Aorta (tissue), 5 donors: ENCODE measurements at regions not wholly inside any gene's neighbourhood (a gene's known extent, or its start where the extent isn't known, plus 50 kb on each side); places are given as distances from the start of the nearest gene placed in this dataset.
A peak's percentile ranks its signal among the peaks of the same experiment; 100 is the strongest.

Experiments used
- ATAC-seq: fragments of 200-7000 bp; cut with Tn5 transposase; one replicate; pipeline ENCODE4 v1.9.1; 2022; ENCODE audit warnings: moderate library complexity; ENCODE audit not compliant: low FRiP score
- DNase-seq, 2 donors: peaks; one replicate each; pipeline ENCODE4 v3.0.0-alpha.2; 2020
- H3K27ac ChIP-seq, 2 donors: one replicate each; pipeline ENCODE4 v1.5.1; 2013; ENCODE audit warnings: low read length in 2 of 2, mild to moderate bottlenecking in 2 of 2, moderate library complexity in 2 of 2, control low read depth in 1 of 2, inconsistent platforms in 1 of 2, low read depth in 1 of 2
- H3K27me3 ChIP-seq, 2 donors: one replicate each; pipeline ENCODE4 v1.6.1; 2013; ENCODE audit warnings: control low read depth in 1 of 2, low read length in 1 of 2, mild to moderate bottlenecking in 1 of 2, moderate library complexity in 1 of 2; ENCODE audit not compliant: insufficient read depth in 2 of 2, control insufficient read depth in 1 of 2
- H3K36me3 ChIP-seq, 2 donors: one replicate each; pipeline ENCODE4 v1.6.1; 2013; ENCODE audit warnings: control low read depth in 1 of 2, low read length in 1 of 2, mild to moderate bottlenecking in 1 of 2; ENCODE audit not compliant: insufficient read depth in 2 of 2, control insufficient read depth in 1 of 2
- H3K4me1 ChIP-seq, 2 donors: one replicate each; pipeline ENCODE4 v1.6.1; 2013; ENCODE audit warnings: low read length in 2 of 2, control low read depth in 1 of 2, mild to moderate bottlenecking in 1 of 2, moderate library complexity in 1 of 2; ENCODE audit not compliant: insufficient read depth in 2 of 2, control insufficient read depth in 1 of 2
- H3K4me3 ChIP-seq, 2 donors: one replicate each; pipeline ENCODE4 v1.5.1; 2013; ENCODE audit warnings: low read length in 2 of 2, control low read depth in 1 of 2, mild to moderate bottlenecking in 1 of 2
- H3K9me3 ChIP-seq: one replicate; pipeline ENCODE4 v1.6.1; 2013; ENCODE audit warnings: mild to moderate bottlenecking, low read length; ENCODE audit not compliant: control insufficient read depth
- WGBS, 2 donors: extraction: QIAGEN DNeasy Blood & Tissue Kit; methylation state at CpG; one replicate each; pipeline ENCODE4 v1.1.7; 2013; 5-methylcytosine and 5-hydroxymethylcytosine counted together
- intact Hi-C, 2 donors: fragments of 100-400 bp; cut with DNase I; formaldehyde crosslinking; loops; one replicate each; pipeline versions ENCODE4 v1.14.2 to v1.15.0; 2022
- donor health status: healthy with polysubstance abuse.
- donor health status: Bipolar disorder and iron deficiency.
- donor health status: DM: no; HTN: no; CAD: no.
- donor health status: DM: no; HTN: no; CAD: no.
- donor health status: DM: yes; HTN: yes; CAD: no.

DNA sequence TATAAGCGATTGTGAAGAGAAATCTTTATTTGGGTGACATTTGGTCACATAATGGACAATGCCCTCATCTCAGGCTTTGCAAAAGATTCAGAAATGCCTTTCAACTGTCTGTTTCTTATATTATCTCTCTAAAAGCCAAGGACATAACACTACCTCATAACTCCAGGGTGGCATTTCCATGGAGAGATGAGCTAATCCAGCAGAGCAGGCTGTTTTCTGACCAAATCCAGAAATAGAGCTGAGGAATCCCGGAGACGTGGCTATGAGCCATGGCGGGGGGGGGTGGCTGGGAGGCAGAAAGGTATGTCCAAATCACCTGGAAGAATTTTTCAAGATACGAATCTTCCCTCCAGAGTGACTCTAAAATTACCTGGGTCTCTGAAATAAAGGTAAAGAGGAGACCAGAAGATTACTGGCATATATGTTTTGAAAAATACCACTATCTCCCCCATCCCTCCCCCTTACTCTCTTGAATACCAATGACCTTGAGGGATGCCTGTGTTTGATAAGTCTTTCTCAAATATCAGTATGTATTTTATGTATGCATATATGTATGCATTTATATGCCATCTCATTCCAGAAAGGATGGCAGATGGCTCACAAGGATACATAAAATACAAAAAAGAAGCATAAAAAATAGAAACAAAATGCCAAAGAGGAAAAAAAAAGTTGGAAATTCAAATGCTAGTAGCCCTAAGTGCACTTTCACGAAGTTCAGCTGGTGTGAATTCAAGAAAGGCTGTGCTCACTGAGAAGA lies 296.0 kb upstream of the MGAT5 start:
- WGBS, 2 donors, result 38% methylated on average over 6 of the region's 6 CpGs
- DNase-seq (no peak), ATAC-seq (no peak)
- H3K9me3 ChIP-seq, result no peaks in the 10 kb centered on the region
- no peaks in the 10 kb centered on the region for H3K36me3 ChIP-seq
- intact Hi-C loops, result no loop called here
- H3K27me3 ChIP-seq, result no peaks in the 10 kb centered on the region
- H3K4me3 ChIP-seq, result no peak overlapping the region
- no peak overlapping the region for H3K27ac ChIP-seq
- H3K4me1 ChIP-seq, result no peaks in the 10 kb centered on the region

DNA sequence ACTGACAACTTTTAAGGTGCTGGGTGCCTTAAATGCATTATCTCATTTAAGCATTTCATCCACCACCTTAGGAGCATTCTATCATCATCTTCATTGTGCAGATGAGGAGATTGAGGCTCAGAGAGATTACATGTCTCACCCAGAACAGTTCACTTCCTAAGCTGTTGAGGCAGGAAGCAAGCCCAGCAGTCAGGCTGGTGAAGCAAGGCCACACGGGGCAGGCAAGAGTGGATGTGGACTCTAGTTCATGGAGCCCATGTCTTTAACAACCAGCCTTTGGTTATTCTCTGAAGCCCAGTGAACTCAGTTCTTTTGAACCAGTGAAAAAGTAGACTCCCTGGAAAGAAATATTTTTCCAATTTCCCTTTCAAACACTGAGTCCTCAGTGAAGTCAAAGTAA lies 294.8 kb upstream of the MGAT5 start:
- Histone ChIP-seq H3K4me1 (no peaks in the 10 kb centered on the region), H3K36me3 (no peaks in the 10 kb centered on the region), H3K27ac (no peak overlapping the region), H3K9me3 (peaks cover 1% of the 10 kb centered on the region), H3K27me3 (no peaks in the 10 kb centered on the region), H3K4me3 (no peak overlapping the region)
- DNase-seq (no peak), ATAC-seq (no peak)
- intact Hi-C loops, result no loop called here
- WGBS, 2 donors, result 57 to 60% methylated on average over 1 of the region's 1 CpG

DNA sequence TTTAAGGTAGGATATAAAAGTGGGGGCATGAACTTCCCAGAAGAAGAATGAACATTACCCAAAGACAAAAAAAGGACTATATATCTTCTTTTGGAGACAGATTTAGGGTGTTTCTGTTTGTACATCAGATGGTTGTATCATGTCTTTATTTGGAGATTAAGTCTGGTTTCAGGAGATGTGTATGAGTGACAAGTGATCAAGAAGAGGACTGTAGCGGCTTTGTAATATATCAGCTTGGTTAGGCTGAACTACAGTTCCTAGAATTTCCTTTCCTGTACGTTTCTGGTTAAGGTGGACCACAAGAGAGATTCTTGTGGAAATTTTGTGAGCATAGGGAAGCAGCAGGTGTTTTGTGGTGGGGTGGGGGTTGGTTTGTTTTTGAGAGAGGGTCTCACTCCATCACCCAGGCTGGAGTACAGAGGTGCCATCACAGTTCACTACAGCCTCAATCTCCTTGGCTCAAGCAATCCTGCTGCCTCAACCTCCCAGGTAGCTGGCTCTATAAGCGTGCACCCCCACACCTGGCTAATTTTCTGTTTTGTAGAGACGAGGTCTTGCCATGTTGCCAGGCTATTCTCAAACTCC lies 287.1 kb upstream of the MGAT5 start:
- Histone ChIP-seq H3K27me3 (no peaks in the 10 kb centered on the region), H3K27ac (no peak overlapping the region), H3K4me1 (no peaks in the 10 kb centered on the region), H3K36me3 (no peaks in the 10 kb centered on the region), H3K4me3 (no peak overlapping the region), H3K9me3 (peaks cover 1% of the 10 kb centered on the region)
- DNase-seq (no peak), ATAC-seq (no peak)
- intact Hi-C loops, result no loop called here
- 62 to 65% methylated on average over 4 of the region's 4 CpGs for WGBS, 2 donors

DNA sequence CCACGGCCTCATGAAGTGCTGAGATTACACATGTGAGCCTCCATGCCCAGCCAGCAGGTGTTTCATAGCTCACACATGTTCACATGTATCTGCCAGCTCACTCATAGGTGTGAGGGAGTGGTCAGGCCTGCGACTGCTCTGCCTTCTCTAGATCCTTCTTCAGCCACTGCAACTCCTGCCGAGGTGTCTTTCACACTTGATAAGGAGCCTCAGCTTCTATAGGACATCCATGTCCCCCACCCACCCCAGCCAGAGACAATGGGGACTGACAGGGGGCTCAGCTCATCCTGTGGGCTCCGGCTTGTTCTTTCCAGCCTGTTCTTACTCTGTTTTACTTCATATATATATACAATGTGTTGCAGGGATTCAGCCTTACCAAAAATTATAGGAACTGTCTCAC lies 286.5 kb upstream of the MGAT5 start:
- Histone ChIP-seq H3K4me1 (no peaks in the 10 kb centered on the region), H3K27ac (no peak overlapping the region), H3K4me3 (no peak overlapping the region), H3K27me3 (no peaks in the 10 kb centered on the region), H3K9me3 (peaks cover 1% of the 10 kb centered on the region), H3K36me3 (no peaks in the 10 kb centered on the region)
- ATAC-seq, result no peak
- DNase-seq, result no peak
- intact Hi-C loops, result no loop called here
- 84 to 88% methylated on average over 4 of the region's 4 CpGs for WGBS, 2 donors

DNA sequence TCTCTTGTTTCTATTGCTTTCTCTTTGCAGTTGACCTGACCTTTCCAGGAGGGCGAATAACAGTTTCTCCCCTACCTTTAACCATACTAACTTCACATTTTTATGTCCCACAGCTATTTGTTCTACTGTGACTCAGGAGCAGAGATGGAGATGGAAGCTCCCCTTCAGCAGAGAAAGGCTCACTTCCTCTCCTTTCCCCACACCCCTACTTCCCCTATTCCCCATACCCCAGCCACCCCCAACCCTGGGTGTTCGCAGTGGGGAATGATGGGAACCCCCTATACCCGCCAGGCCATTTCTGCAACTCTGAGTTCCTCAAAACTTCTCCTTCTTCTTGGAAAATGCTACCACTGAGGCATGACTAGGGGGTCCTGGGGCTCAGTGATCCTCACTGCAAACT lies 285.4 kb upstream of the MGAT5 start:
- no peaks in the 10 kb centered on the region for H3K36me3 ChIP-seq
- no peak overlapping the region for H3K27ac ChIP-seq
- peak in 1 of 2 donors; percentile 51 for DNase-seq
- 90 to 94% methylated on average over 3 of the region's 3 CpGs for WGBS, 2 donors
- H3K4me1 ChIP-seq, result no peaks in the 10 kb centered on the region
- no peak for ATAC-seq
- intact Hi-C loops, result no loop called here
- no peak overlapping the region for H3K4me3 ChIP-seq
- H3K9me3 ChIP-seq, result no peaks in the 10 kb centered on the region
- H3K27me3 ChIP-seq, result no peaks in the 10 kb centered on the region

DNA sequence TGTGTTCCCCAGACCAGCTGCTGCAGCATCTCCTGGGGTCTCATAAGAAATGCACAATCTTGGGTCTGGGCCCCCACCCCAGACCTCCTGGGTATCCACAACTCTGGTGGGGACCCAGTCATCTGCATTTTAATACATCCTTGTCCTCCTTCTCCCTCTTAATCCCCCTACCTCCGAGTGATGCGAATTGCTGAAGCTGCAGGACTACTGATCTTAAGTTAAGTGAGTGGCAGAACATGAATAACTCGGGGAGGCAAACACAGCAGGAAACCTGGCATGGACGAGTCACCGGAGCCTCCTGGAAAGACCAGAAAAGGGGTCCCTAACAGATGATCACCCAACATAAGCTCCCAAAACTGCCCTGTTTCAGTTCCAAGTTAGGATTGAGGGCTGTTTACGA lies 283.2 kb upstream of the MGAT5 start:
- no peaks in the 10 kb centered on the region for H3K36me3 ChIP-seq
- no peaks in the 10 kb centered on the region for H3K4me1 ChIP-seq
- no peak overlapping the region for H3K27ac ChIP-seq
- WGBS, 2 donors, result 84 to 92% methylated on average over 6 of the region's 6 CpGs
- DNase-seq, result no peak
- H3K4me3 ChIP-seq, result no peak overlapping the region
- intact Hi-C loops, result no loop called here
- H3K9me3 ChIP-seq, result no peaks in the 10 kb centered on the region
- ATAC-seq, result no peak
- no peaks in the 10 kb centered on the region for H3K27me3 ChIP-seq

DNA sequence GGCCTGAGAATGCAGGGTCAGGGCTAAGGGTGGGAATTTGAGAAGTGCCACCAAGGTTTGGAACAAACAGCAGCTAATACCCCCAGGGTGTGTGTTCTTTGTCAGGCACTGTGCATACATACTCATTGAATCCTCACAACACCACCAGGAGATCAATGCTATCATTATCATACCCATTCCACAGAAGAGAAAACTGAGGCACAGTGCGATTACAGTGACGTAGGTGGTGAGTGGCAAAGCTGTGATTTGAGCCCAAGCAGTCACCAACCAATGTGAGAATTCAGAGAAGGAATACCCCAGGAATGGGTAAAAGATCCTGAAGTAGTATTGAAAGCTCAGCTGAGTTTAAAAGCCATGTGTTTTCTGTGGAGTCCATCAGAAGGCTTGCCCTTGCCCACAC lies 281.6 kb upstream of the MGAT5 start:
- no peak overlapping the region for H3K4me3 ChIP-seq
- H3K4me1 ChIP-seq, result no peaks in the 10 kb centered on the region
- 93 to 96% methylated on average over 2 of the region's 2 CpGs for WGBS, 2 donors
- H3K36me3 ChIP-seq, result no peaks in the 10 kb centered on the region
- H3K27me3 ChIP-seq, result no peaks in the 10 kb centered on the region
- no peak overlapping the region for H3K27ac ChIP-seq
- DNase-seq (no peak), ATAC-seq (no peak)
- H3K9me3 ChIP-seq, result no peaks in the 10 kb centered on the region
- intact Hi-C loops, result no loop called here

DNA sequence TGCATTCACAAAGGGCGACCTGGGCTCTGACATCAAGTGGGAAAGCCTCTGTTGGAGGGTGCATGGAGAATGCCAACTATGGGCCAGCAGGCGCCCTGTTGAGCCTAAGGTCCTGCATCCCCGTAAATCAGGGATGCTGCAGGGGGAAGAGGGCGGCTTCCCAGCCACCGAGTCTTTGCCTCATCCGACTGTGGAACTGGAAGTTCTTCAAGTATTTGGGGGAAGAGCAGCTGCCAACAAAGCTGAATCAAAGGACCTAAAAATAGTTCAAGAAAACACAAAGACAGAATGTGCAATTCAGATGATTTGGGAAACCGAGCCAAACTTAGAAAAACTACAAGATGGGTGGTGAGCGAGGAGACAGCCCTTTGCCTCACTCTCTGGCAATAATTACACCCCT lies 281.1 kb upstream of the MGAT5 start:
- no peak overlapping the region for H3K4me3 ChIP-seq
- H3K36me3 ChIP-seq, result no peaks in the 10 kb centered on the region
- H3K27me3 ChIP-seq, result no peaks in the 10 kb centered on the region
- peak; percentile 31 for ATAC-seq
- intact Hi-C loops, result no loop called here
- H3K27ac ChIP-seq, result no peak overlapping the region
- no peak for DNase-seq
- 21 to 23% methylated on average over 8 of the region's 8 CpGs for WGBS, 2 donors
- H3K4me1 ChIP-seq, result no peaks in the 10 kb centered on the region
- no peaks in the 10 kb centered on the region for H3K9me3 ChIP-seq

DNA sequence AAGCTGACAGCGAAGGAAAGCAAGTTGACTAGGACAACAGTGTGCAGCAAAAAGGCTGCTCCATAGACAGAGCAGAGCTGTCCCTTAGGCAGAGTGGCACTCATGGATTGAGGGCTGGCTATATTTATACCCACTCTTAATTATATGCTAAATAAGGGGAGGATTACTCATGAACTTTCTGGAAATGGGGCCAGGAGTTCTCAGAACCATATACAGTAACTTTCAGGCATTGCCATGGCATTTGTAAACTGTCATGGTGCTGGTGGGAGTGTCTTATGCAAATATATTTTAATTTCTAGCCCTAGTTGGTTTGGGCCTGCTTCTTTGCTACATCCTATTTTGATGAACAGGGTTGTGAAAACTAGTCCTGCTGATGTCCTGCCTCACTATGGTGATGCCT lies 279.5 kb upstream of the MGAT5 start:
- intact Hi-C loops, result no loop called here
- Histone ChIP-seq H3K27ac (no peak overlapping the region), H3K4me1 (no peaks in the 10 kb centered on the region), H3K27me3 (no peaks in the 10 kb centered on the region), H3K36me3 (no peaks in the 10 kb centered on the region), H3K4me3 (no peak overlapping the region), H3K9me3 (no peaks in the 10 kb centered on the region)
- ATAC-seq (no peak), DNase-seq (no peak)
- 96 to 100% methylated on average over 1 of the region's 1 CpG for WGBS, 2 donors
